ENCODE measurements at regions not wholly inside any gene's neighbourhood (a gene's known extent, or its start where the extent isn't known, plus 50 kb on each side); places are given as distances from the start of the nearest gene placed in this dataset.

DNA sequence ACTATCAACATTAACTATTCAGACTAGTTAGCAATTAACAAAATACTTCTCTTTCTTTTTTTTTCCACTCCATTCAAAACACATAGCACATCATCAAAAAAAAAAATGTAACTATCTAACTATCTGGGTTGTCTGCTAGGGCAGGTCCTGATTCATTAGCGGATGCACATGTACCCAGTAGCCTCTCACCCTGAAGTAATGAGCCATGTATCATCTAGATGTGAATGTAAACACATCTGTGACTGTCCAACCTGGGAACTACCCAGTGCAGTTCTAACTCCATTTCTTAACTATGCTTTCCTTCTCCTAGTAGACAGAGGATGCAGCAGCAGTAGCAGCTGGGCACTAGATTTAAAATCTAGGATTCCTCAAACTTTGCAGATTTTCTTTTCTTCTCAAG is 183.1 kb upstream of the PIK3C3 start:
- no peak overlapping the region for H2AFZ ChIP-seq (ENCODE audit: low read depth, low read length, severe bottlenecking)
- H3K9me3 ChIP-seq (ENCODE audit: insufficient read depth, low read length) = no peaks in the 10 kb centered on the region
- H3K79me2 ChIP-seq (ENCODE audit: insufficient read depth, low read length) = no peaks in the 10 kb centered on the region
- TF ChIP-seq, protein P1, sequence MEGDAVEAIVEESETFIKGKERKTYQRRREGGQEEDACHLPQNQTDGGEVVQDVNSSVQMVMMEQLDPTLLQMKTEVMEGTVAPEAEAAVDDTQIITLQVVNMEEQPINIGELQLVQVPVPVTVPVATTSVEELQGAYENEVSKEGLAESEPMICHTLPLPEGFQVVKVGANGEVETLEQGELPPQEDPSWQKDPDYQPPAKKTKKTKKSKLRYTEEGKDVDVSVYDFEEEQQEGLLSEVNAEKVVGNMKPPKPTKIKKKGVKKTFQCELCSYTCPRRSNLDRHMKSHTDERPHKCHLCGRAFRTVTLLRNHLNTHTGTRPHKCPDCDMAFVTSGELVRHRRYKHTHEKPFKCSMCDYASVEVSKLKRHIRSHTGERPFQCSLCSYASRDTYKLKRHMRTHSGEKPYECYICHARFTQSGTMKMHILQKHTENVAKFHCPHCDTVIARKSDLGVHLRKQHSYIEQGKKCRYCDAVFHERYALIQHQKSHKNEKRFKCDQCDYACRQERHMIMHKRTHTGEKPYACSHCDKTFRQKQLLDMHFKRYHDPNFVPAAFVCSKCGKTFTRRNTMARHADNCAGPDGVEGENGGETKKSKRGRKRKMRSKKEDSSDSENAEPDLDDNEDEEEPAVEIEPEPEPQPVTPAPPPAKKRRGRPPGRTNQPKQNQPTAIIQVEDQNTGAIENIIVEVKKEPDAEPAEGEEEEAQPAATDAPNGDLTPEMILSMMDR (IDR thresholded peaks at IDR 0.05; ENCODE audit: insufficient read depth, low read length, poor library complexity, severe bottlenecking) = no peak
- TF ChIP-seq EZH2phosphoT487 (conservative IDR thresholded peaks at IDR 0.05; ENCODE audit: low read length) = no peak
- no peak overlapping the region for H3K9ac ChIP-seq (ENCODE audit: low read length)
- H3K4me3 ChIP-seq (ENCODE audit: insufficient read depth, low read length, poor library complexity, severe bottlenecking) = no peak overlapping the region
- no peak overlapping the region for H3K4me2 ChIP-seq (ENCODE audit: low read depth, low read length, poor library complexity, severe bottlenecking)
- no peaks in the 10 kb centered on the region for H3K9me2 ChIP-seq (replicated peaks; ENCODE audit: insufficient read depth, low read length)
- no peaks in the 10 kb centered on the region for H3F3A ChIP-seq (ENCODE audit: insufficient read depth)
- H3K27ac ChIP-seq (ENCODE audit: low read depth, low read length) = no peak overlapping the region
- H3K36me3 ChIP-seq (ENCODE audit: low read length) = no peaks in the 10 kb centered on the region
- H4K20me1 ChIP-seq (ENCODE audit: low read depth, low read length) = no peaks in the 10 kb centered on the region
- H3K27me3 ChIP-seq (ENCODE audit: low read length) = no peaks in the 10 kb centered on the region

DNA sequence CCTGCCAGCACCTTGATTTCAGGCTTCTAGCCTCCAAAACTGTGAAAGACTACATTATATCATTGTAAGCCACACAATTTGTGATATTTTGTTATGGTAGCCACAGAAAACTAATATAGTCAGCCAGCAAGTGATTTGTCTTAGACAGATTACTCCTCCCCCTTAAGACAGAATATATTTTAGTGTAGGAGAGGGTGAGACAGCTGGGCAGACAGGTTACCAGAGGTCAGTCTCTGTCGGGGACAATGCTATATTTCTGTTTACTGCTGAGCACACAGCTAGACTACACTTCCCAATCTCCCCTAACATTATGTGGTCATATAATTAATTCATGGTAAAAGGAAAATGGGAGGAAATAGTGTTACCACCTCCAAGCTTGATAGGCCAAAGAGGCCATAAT is 185.8 kb upstream of the PIK3C3 start:
- H3K27ac ChIP-seq (ENCODE audit: low read depth, low read length) = no peak overlapping the region
- TF ChIP-seq, protein P1 (IDR thresholded peaks at IDR 0.05; ENCODE audit: insufficient read depth, low read length, poor library complexity, severe bottlenecking) = no peak
- no peak overlapping the region for H2AFZ ChIP-seq (ENCODE audit: low read depth, low read length, severe bottlenecking)
- H3K4me2 ChIP-seq (ENCODE audit: low read depth, low read length, poor library complexity, severe bottlenecking) = no peak overlapping the region
- H3K9me2 ChIP-seq (replicated peaks; ENCODE audit: insufficient read depth, low read length) = no peaks in the 10 kb centered on the region
- H3K36me3 ChIP-seq (ENCODE audit: low read length) = no peaks in the 10 kb centered on the region
- H3K79me2 ChIP-seq (ENCODE audit: insufficient read depth, low read length) = no peaks in the 10 kb centered on the region
- H3K9ac ChIP-seq (ENCODE audit: low read length) = no peak overlapping the region
- H3K9me3 ChIP-seq (ENCODE audit: insufficient read depth, low read length) = no peaks in the 10 kb centered on the region
- no peaks in the 10 kb centered on the region for H3K27me3 ChIP-seq (ENCODE audit: low read length)
- no peaks in the 10 kb centered on the region for H3F3A ChIP-seq (ENCODE audit: insufficient read depth)
- no peaks in the 10 kb centered on the region for H4K20me1 ChIP-seq (ENCODE audit: low read depth, low read length)
- H3K4me3 ChIP-seq (ENCODE audit: insufficient read depth, low read length, poor library complexity, severe bottlenecking) = no peak overlapping the region

DNA sequence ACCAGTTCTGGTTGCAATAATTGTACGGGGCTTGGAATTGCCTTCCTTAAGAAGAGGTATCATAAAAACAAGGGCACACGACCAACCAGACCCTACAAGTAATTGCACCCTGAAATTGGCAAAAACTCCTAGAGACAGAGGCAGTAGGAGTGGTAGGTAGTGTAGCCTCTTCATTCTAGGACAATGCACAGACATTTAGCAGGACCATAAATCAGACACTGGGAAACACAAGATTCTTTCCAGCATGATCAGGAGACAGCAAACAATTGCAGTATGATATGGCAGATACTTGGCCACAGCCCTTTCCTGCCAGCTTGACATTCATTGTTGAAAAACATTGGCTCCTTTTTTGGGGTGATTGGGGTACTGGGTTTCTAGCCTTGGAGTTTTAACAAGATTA is 186.6 kb upstream of the PIK3C3 start:
- no peaks in the 10 kb centered on the region for H3F3A ChIP-seq (ENCODE audit: insufficient read depth)
- no peaks in the 10 kb centered on the region for H3K27me3 ChIP-seq (ENCODE audit: low read length)
- no peak overlapping the region for H3K4me2 ChIP-seq (ENCODE audit: low read depth, low read length, poor library complexity, severe bottlenecking)
- H3K27ac ChIP-seq (ENCODE audit: low read depth, low read length) = no peak overlapping the region
- no peaks in the 10 kb centered on the region for H3K9me3 ChIP-seq (ENCODE audit: insufficient read depth, low read length)
- TF ChIP-seq, protein P1 (IDR thresholded peaks at IDR 0.05; ENCODE audit: insufficient read depth, low read length, poor library complexity, severe bottlenecking) = no peak
- no peak for TF ChIP-seq EZH2phosphoT487 (conservative IDR thresholded peaks at IDR 0.05; ENCODE audit: low read length)
- H3K4me3 ChIP-seq (ENCODE audit: insufficient read depth, low read length, poor library complexity, severe bottlenecking) = no peak overlapping the region
- no peak overlapping the region for H2AFZ ChIP-seq (ENCODE audit: low read depth, low read length, severe bottlenecking)
- H3K9ac ChIP-seq (ENCODE audit: low read length) = no peak overlapping the region
- H3K79me2 ChIP-seq (ENCODE audit: insufficient read depth, low read length) = no peaks in the 10 kb centered on the region
- no peaks in the 10 kb centered on the region for H3K9me2 ChIP-seq (replicated peaks; ENCODE audit: insufficient read depth, low read length)
- H3K36me3 ChIP-seq (ENCODE audit: low read length) = no peaks in the 10 kb centered on the region
- no peaks in the 10 kb centered on the region for H4K20me1 ChIP-seq (ENCODE audit: low read depth, low read length)

DNA sequence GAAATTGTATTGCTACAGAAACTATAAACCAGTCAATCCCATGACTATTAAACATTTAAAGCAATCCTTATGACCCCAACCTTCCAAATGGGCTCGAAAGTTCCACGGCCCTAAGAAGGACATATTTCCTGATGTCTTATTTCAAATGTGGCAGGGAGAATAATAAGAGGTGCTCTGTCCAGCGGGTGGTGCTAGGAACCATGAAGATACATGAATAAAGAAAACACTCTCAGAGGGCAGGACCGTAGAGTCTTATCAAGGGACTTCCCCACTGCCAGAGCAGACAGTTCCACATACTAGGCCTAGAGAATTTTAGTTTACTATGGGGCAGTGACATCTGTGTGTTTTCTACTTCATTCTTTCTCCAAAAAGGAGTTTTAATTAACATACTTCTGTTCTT is 187.1 kb upstream of the PIK3C3 start:
- no peaks in the 10 kb centered on the region for H3K9me3 ChIP-seq (ENCODE audit: insufficient read depth, low read length)
- H2AFZ ChIP-seq (ENCODE audit: low read depth, low read length, severe bottlenecking) = no peak overlapping the region
- H3K27me3 ChIP-seq (ENCODE audit: low read length) = no peaks in the 10 kb centered on the region
- no peak overlapping the region for H3K4me3 ChIP-seq (ENCODE audit: insufficient read depth, low read length, poor library complexity, severe bottlenecking)
- no peak overlapping the region for H3K4me2 ChIP-seq (ENCODE audit: low read depth, low read length, poor library complexity, severe bottlenecking)
- H3K36me3 ChIP-seq (ENCODE audit: low read length) = no peaks in the 10 kb centered on the region
- no peaks in the 10 kb centered on the region for H3K79me2 ChIP-seq (ENCODE audit: insufficient read depth, low read length)
- H3K27ac ChIP-seq (ENCODE audit: low read depth, low read length) = no peak overlapping the region
- TF ChIP-seq, protein P1 (IDR thresholded peaks at IDR 0.05; ENCODE audit: insufficient read depth, low read length, poor library complexity, severe bottlenecking) = no peak
- TF ChIP-seq EZH2phosphoT487 (conservative IDR thresholded peaks at IDR 0.05; ENCODE audit: low read length) = no peak
- H3K9me2 ChIP-seq (replicated peaks; ENCODE audit: insufficient read depth, low read length) = no peaks in the 10 kb centered on the region
- no peaks in the 10 kb centered on the region for H4K20me1 ChIP-seq (ENCODE audit: low read depth, low read length)
- H3K9ac ChIP-seq (ENCODE audit: low read length) = no peak overlapping the region
- no peaks in the 10 kb centered on the region for H3F3A ChIP-seq (ENCODE audit: insufficient read depth)

Measured in SU-DHL-6 (cell line).